ENCODE measurements at regions not wholly inside any gene's neighbourhood (a gene's known extent, or its start where the extent isn't known, plus 50 kb on each side); places are given as distances from the start of the nearest gene placed in this dataset.
"Not testable (repeated sequence)": the region's sequence is repeated elsewhere in the genome, so short reads cannot be mapped to it uniquely, and the experiment has no call there.

DNA sequence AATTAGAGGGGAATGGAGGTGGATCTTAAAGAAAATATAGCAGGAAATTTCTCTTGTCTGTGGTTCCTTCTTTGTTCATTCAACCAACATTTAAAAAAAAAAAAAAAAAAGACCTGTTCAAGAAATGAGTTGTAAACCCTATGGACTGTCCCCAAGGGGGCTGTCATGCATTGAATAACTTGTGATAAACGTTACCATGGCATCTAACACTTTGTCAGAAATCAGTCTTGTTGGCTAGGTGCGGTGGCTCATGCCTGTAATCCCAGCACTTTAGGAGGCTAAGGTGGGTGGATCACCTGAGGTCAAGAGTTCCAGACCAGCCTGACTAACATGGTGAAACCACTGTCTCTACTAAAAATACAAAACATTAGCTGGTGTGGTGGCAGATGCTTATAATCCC is 381.7 kb downstream of the BCKDHB start:
- no peak for DNase-seq
- 56 to 71% (median 61%) methylated on average over 2 of the region's 2 CpGs for WGBS, 5 donors
- Histone ChIP-seq H3K9me3 (no peaks in the 10 kb centered on the region), H3K4me1 (no peaks in the 10 kb centered on the region), H3K27me3 (no peaks in the 10 kb centered on the region), H3K27ac (no peak overlapping the region), H3K4me3 (no peak overlapping the region), H3K36me3 (no peaks in the 10 kb centered on the region)
- intact Hi-C loops (cut with DNase I; ENCODE audit: low total_unique reads): no loop called here
- TF ChIP-seq, protein P1, sequence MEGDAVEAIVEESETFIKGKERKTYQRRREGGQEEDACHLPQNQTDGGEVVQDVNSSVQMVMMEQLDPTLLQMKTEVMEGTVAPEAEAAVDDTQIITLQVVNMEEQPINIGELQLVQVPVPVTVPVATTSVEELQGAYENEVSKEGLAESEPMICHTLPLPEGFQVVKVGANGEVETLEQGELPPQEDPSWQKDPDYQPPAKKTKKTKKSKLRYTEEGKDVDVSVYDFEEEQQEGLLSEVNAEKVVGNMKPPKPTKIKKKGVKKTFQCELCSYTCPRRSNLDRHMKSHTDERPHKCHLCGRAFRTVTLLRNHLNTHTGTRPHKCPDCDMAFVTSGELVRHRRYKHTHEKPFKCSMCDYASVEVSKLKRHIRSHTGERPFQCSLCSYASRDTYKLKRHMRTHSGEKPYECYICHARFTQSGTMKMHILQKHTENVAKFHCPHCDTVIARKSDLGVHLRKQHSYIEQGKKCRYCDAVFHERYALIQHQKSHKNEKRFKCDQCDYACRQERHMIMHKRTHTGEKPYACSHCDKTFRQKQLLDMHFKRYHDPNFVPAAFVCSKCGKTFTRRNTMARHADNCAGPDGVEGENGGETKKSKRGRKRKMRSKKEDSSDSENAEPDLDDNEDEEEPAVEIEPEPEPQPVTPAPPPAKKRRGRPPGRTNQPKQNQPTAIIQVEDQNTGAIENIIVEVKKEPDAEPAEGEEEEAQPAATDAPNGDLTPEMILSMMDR (IDR thresholded peaks at IDR 0.05): no peak
- TF ChIP-seq POLR2AphosphoS5 (IDR thresholded peaks at IDR 0.05): no peak

DNA sequence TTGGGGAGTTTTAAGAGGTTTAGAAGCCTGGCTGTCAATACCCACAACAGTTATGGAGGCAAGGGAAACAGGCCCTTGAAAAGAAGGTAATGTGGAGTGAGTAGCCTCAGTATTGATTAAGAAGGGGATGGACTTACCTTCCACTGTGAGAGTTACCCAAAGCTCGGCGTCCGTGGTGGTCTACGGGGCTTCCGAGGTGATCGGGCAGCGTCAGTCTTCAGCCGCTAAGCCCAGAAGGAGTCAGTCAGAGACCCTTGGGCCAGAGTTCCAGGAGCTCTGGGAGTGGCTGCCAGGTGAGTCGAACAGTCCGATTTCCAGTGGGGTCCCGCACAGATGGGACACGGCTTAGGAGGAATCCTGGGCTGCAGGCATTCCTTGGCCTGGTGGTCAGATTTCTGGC is 379.0 kb downstream of the BCKDHB start:
- H3K27me3 ChIP-seq; H3K9me3 ChIP-seq; H3K36me3 ChIP-seq; DNase-seq; H3K4me3 ChIP-seq; H3K4me1 ChIP-seq; intact Hi-C loops (cut with DNase I; ENCODE audit: low total_unique reads); H3K27ac ChIP-seq: not testable (repeated sequence)
- WGBS, 5 donors: 92 to 98% (median 97%) methylated on average over 11 to 12 of the region's 12 CpGs

DNA sequence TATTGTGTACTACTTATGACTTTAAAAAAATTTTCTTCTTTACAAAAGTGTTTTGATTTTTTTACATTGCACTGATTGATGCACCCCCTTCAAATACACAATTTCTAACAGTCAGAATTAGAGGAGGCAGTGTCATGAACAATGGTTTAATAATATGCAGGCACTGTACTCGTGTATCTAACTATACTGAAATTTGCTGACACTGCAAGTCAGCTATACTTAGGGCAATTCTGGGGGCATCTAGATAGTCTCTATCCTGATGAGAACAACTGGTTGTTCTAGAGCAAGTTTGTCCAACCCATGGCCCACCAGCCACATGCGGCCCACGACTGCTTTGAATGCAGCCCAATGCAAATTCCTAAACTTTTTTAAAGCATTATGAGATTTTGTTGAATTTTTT is 375.6 kb downstream of the BCKDHB start:
- no peak for DNase-seq
- intact Hi-C loops (cut with DNase I; ENCODE audit: low total_unique reads): no loop called here
- no peaks in the 10 kb centered on the region for H3K9me3 ChIP-seq
- 85 to 95% (median 93%) methylated on average over 3 of the region's 3 CpGs for WGBS, 5 donors
- H3K27ac ChIP-seq: no peak overlapping the region
- TF ChIP-seq POLR2AphosphoS5 (IDR thresholded peaks at IDR 0.05): no peak
- no peak for TF ChIP-seq EP300 (IDR thresholded peaks at IDR 0.05)
- no peak for TF ChIP-seq POLR2A (IDR thresholded peaks at IDR 0.05)
- H3K4me1 ChIP-seq: no peaks in the 10 kb centered on the region
- H3K4me3 ChIP-seq: no peak overlapping the region
- no peaks in the 10 kb centered on the region for H3K36me3 ChIP-seq
- H3K27me3 ChIP-seq: no peaks in the 10 kb centered on the region

DNA sequence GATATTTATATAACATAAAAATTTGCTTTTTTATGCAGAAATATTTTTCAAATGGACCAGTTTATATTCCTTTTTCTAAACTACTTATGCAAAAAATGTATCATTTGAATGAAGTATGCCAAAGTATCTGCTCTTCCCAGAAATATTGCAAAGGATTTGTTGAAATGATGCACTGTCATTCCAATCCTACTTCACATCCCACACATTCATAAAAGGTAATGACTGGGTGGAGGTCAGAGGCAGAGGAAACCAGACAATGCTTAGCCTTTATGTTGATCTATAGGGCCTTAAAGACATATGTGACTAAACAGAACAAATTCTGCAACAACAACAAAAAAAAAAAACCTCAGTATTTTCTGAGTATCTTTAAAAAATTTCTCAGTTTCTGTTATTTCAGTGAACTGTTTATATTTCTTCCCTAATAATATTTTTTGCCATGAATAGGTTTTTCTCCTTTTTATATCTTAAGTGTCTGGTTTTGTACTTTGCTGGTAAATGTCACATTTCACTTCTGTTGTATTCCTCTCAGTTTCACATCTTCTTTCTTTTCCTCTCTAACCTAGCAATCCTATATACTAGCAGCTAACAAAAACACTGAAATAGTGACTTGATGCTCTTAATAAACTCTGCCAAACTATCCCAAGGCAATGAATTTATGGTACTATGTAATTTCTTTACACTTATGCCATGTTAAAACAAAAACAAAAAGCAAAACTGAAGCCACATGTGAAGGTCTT is 374.1 kb downstream of the BCKDHB start:
- Histone ChIP-seq H3K27ac (no peak overlapping the region), H3K27me3 (no peaks in the 10 kb centered on the region), H3K9me3 (no peaks in the 10 kb centered on the region), H3K4me1 (no peaks in the 10 kb centered on the region), H3K4me3 (no peak overlapping the region), H3K36me3 (no peaks in the 10 kb centered on the region)
- no peak for TF ChIP-seq POLR2AphosphoS5 (IDR thresholded peaks at IDR 0.05)
- TF ChIP-seq, protein P1 (IDR thresholded peaks at IDR 0.05): no peak
- no peak for TF ChIP-seq POLR2A (IDR thresholded peaks at IDR 0.05)
- TF ChIP-seq EP300 (IDR thresholded peaks at IDR 0.05): no peak
- intact Hi-C loops (cut with DNase I; ENCODE audit: low total_unique reads): no loop called here
- DNase-seq: no peak

DNA sequence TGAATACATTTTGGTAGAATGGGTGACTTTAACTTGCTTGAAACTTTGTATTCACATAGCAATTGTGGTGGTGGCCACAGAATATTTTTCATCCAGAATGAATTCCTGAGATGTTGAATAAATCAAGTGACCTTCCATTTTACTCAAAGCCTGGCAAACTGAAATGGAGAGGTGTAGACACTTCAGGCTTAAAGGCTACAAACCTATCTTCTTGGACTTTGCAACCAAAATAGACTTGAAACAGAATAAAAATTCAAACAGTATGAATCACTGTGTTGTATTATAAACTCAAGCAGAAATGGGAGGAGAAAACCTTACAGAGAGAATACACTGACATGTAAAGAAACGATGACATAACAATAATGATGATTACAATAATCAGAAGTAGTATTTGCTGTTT is 371.6 kb downstream of the BCKDHB start:
- intact Hi-C loops (cut with DNase I; ENCODE audit: low total_unique reads): no loop called here
- no peaks in the 10 kb centered on the region for H3K27me3 ChIP-seq
- H3K27ac ChIP-seq: no peak overlapping the region
- no peak overlapping the region for H3K4me3 ChIP-seq
- H3K9me3 ChIP-seq: no peaks in the 10 kb centered on the region
- WGBS, 5 donors: 74 to 91% (median 83%) methylated on average over 1 of the region's 1 CpG
- no peak for TF ChIP-seq POLR2AphosphoS5 (IDR thresholded peaks at IDR 0.05)
- no peak for TF ChIP-seq POLR2A (IDR thresholded peaks at IDR 0.05)
- TF ChIP-seq, protein P1 (IDR thresholded peaks at IDR 0.05): no peak
- DNase-seq: no peak
- H3K36me3 ChIP-seq: no peaks in the 10 kb centered on the region
- no peaks in the 10 kb centered on the region for H3K4me1 ChIP-seq

Data from stomach (tissue), 8 donors.